OCI-LY1 (cell line): ENCODE measurements at regions not wholly inside any gene's neighbourhood (a gene's known extent, or its start where the extent isn't known, plus 50 kb on each side); places are given as distances from the start of the nearest gene placed in this dataset.

Experiments used
- H2AFZ ChIP-seq: fragments of 200-600 bp; sonication (generic), shearing (Covaris generic); 2 replicates; pipeline ENCODE4 v1.6.0; 2014; ENCODE audit warnings: antibody characterized with exemption, mild to moderate bottlenecking, low read length
- H3F3A ChIP-seq: fragments of 200-600 bp; sonication (generic), shearing (Covaris generic); 2 replicates; pipeline ENCODE4 v1.6.0; 2014; ENCODE audit warnings: mild to moderate bottlenecking, antibody characterized with exemption, low read length, moderate library complexity; ENCODE audit not compliant: insufficient read depth
- H3K27ac ChIP-seq: fragments of 200-600 bp; sonication (generic); 2 replicates; pipeline ENCODE4 v1.5.1; 2014; ENCODE audit warnings: low read length, mixed run types, mild to moderate bottlenecking, low read depth; ENCODE audit not compliant: poor library complexity, severe bottlenecking
- H3K27me3 ChIP-seq: fragments of 200-600 bp; sonication (generic); 2 replicates; pipeline ENCODE4 v1.6.0; 2014; ENCODE audit warnings: antibody characterized with exemption, mild to moderate bottlenecking, low read length, moderate library complexity; ENCODE audit not compliant: insufficient read depth
- H3K36me3 ChIP-seq: fragments of 200-600 bp; sonication (generic); 2 replicates; pipeline ENCODE4 v1.6.1; 2014; ENCODE audit warnings: mild to moderate bottlenecking, antibody characterized with exemption, low read length, moderate library complexity, mixed read lengths; ENCODE audit not compliant: insufficient read depth
- H3K4me1 ChIP-seq: fragments of 200-600 bp; sonication (generic); 2 replicates; pipeline ENCODE4 v1.5.1; 2014; ENCODE audit warnings: mild to moderate bottlenecking, low read length, moderate library complexity; ENCODE audit not compliant: insufficient read depth, severe bottlenecking
- H3K4me2 ChIP-seq: fragments of 200-600 bp; sonication (generic), shearing (Covaris generic); 2 replicates; pipeline ENCODE4 v1.6.1; 2014; ENCODE audit warnings: low read length
- H3K4me3 ChIP-seq: fragments of 200-600 bp; sonication (generic); 2 replicates; pipeline ENCODE4 v1.5.1; 2014; ENCODE audit warnings: low read length, low read depth, mild to moderate bottlenecking, mixed read lengths; ENCODE audit not compliant: poor library complexity, severe bottlenecking
- H3K79me2 ChIP-seq: fragments of 200-600 bp; shearing (Covaris generic); 2 replicates; pipeline ENCODE4 v1.6.1; 2016; ENCODE audit warnings: mixed run types, low read length, mixed read lengths; ENCODE audit not compliant: insufficient read depth
- H3K9ac ChIP-seq: fragments of 200-600 bp; sonication (generic), shearing (Covaris generic); 2 replicates; pipeline ENCODE4 v1.6.1; 2014; ENCODE audit warnings: mild to moderate bottlenecking, low read length, mixed read lengths
- H3K9me2 ChIP-seq: fragments of 200-600 bp; sonication (generic), shearing (Covaris generic); 2 replicates; pipeline ENCODE4 v1.6.1; 2014; ENCODE audit warnings: low read depth, mild to moderate bottlenecking, low read length, mixed read lengths
- H3K9me3 ChIP-seq: fragments of 200-600 bp; shearing (Covaris generic); 2 replicates; pipeline ENCODE4 v1.6.1; 2014; ENCODE audit warnings: low read length, mixed read lengths
- H4K20me1 ChIP-seq: fragments of 200-600 bp; sonication (generic), shearing (Covaris generic); 2 replicates; pipeline ENCODE4 v1.6.0; 2016; ENCODE audit warnings: mild to moderate bottlenecking, low read length; ENCODE audit not compliant: insufficient read depth
- CTCF ChIP-seq: fragments of 200-600 bp; sonication (generic), shearing (Covaris generic); IDR thresholded peaks from 2 replicates; pipeline ENCODE4 v1.5.1; 2017; ENCODE audit warnings: mild to moderate bottlenecking, antibody characterized with exemption, low read length, moderate library complexity, mixed read lengths
- EZH2 ChIP-seq: fragments of 200-600 bp; sonication (generic), shearing (Covaris generic); IDR thresholded peaks from 2 replicates; pipeline ENCODE4 v1.8.0; 2017; ENCODE audit warnings: borderline replicate concordance, mixed run types, mild to moderate bottlenecking, antibody characterized with exemption, low read length, moderate library complexity, mixed read lengths

DNA sequence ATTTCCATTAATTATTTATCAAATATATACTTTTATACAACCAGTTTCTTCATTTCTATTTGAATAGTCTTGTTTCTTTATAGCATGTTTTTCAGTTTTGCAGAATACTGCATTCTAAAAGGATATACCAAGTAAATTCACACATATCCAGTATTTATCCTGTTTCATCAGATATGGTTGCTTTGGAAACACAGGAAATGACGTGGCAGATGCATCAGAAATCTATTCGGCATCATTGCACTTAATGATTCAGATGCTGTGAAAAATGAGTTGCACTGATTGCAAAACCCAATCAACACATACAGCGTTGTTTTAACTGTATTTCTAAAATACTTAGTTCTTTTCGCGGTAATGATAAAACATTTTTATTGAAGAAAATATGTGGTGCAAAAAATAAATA, 594.9 kb downstream of the CDH26 start:
- no peaks in the 10 kb centered on the region for H3F3A ChIP-seq
- H3K79me2 ChIP-seq, result no peaks in the 10 kb centered on the region
- H3K27ac ChIP-seq, result no peak overlapping the region
- no peaks in the 10 kb centered on the region for H3K27me3 ChIP-seq
- H3K4me2 ChIP-seq, result no peak overlapping the region
- no peak overlapping the region for H2AFZ ChIP-seq
- no peaks in the 10 kb centered on the region for H3K4me1 ChIP-seq
- TF ChIP-seq EZH2 (no peak), CTCF (no peak)
- no peak overlapping the region for H3K9ac ChIP-seq
- no peaks in the 10 kb centered on the region for H3K36me3 ChIP-seq
- no peaks in the 10 kb centered on the region for H4K20me1 ChIP-seq
- H3K9me2 ChIP-seq, result no peaks in the 10 kb centered on the region
- H3K4me3 ChIP-seq, result no peak overlapping the region
- H3K9me3 ChIP-seq, result no peaks in the 10 kb centered on the region

- Histone ChIP-seq H3K4me3 (no peak overlapping the region), H3K27me3 (no peaks in the 10 kb centered on the region), H3K4me1 (no peaks in the 10 kb centered on the region), H3K9me2 (no peaks in the 10 kb centered on the region), H4K20me1 (no peaks in the 10 kb centered on the region), H3K9me3 (no peaks in the 10 kb centered on the region), H3K79me2 (no peaks in the 10 kb centered on the region), H2AFZ (no peak overlapping the region), H3K36me3 (no peaks in the 10 kb centered on the region), H3K9ac (no peak overlapping the region), H3K4me2 (no peak overlapping the region), H3F3A (no peaks in the 10 kb centered on the region), H3K27ac (no peak overlapping the region)
- no peak for TF ChIP-seq EZH2
- TF ChIP-seq CTCF, result no peak
Measured at GRCh38 chr20:60558486-60558885, 600.3 kb downstream of the CDH26 start.

DNA sequence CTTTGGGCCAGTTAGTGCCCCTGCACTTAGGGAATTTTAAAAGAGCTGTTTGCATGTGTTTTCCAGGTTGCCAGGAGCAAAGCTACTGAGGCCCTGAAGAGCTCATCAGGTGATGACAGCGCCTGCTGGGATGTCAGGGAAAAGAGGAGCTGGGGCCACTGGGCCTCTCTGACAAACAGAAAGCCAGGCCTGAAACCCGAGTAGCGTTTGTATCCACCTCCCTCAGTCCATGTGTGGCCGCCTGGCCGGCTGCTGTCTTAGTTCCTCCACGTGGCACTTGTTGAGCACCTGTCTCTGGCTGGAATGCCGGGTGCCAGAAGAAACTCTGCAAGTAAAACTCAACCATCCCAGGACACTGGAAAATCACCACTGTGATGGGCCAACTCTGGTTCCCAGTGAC, 601.2 kb downstream of the CDH26 start:
- no peaks in the 10 kb centered on the region for H3K36me3 ChIP-seq
- H3K4me3 ChIP-seq, result no peak overlapping the region
- no peaks in the 10 kb centered on the region for H3K79me2 ChIP-seq
- H3K4me1 ChIP-seq, result no peaks in the 10 kb centered on the region
- no peak overlapping the region for H2AFZ ChIP-seq
- no peaks in the 10 kb centered on the region for H3K9me2 ChIP-seq
- no peaks in the 10 kb centered on the region for H3K9me3 ChIP-seq
- no peaks in the 10 kb centered on the region for H3F3A ChIP-seq
- H3K27me3 ChIP-seq, result no peaks in the 10 kb centered on the region
- H3K4me2 ChIP-seq, result no peak overlapping the region
- H3K27ac ChIP-seq, result no peak overlapping the region
- TF ChIP-seq EZH2, result no peak
- no peak overlapping the region for H3K9ac ChIP-seq
- H4K20me1 ChIP-seq, result no peaks in the 10 kb centered on the region

DNA sequence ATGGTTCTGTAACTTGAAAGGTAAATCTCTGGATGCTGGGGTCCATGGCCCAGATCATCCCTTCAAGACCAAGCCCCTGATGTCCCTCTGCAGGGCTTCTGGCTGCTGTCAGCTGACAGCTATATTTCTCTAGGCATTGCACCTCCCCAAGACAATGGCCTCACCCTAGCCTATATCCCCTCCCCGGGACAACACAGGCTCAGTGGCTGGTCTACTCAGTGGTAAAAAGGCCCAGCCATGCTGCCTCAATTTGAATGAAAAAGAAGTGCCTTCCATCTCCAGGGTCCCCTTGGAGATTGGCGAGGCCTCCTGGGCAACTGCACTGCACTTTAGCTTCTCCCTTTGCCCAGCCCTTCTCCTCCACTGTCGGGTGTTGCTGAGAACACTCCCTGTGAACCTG, 602.8 kb downstream of the CDH26 start:
- no peaks in the 10 kb centered on the region for H3K79me2 ChIP-seq
- H3K9ac ChIP-seq, result no peak overlapping the region
- TF ChIP-seq CTCF, result no peak
- no peak overlapping the region for H3K4me2 ChIP-seq
- H3K36me3 ChIP-seq, result no peaks in the 10 kb centered on the region
- no peaks in the 10 kb centered on the region for H3K4me1 ChIP-seq
- H3K27me3 ChIP-seq, result no peaks in the 10 kb centered on the region
- H4K20me1 ChIP-seq, result no peaks in the 10 kb centered on the region
- H2AFZ ChIP-seq, result no peak overlapping the region
- no peaks in the 10 kb centered on the region for H3K9me3 ChIP-seq
- no peaks in the 10 kb centered on the region for H3K9me2 ChIP-seq
- H3K4me3 ChIP-seq, result no peak overlapping the region
- H3K27ac ChIP-seq, result no peak overlapping the region
- no peaks in the 10 kb centered on the region for H3F3A ChIP-seq
